GM13977 (cell line): ENCODE measurements at regions not wholly inside any gene's neighbourhood (a gene's known extent, or its start where the extent isn't known, plus 50 kb on each side); places are given as distances from the start of the nearest gene placed in this dataset.

Experiments
- DNase-seq: peaks from one replicate; pipeline ENCODE4 v3.0.0; 2012; ENCODE audit warnings: low spot score
- in situ Hi-C: fragments of 300-500 bp; cut with MboI; formaldehyde crosslinking; loops from one replicate; pipeline ENCODE4 v1.12.0; 2022; ENCODE audit warnings: low sequenced_read_pairs, low pct_unique_long_range_greater_than_20kb, mixed read lengths, inconsistent platforms; ENCODE audit not compliant: unreplicated experiment
- TF ChIP-seq, protein P1 (sequence below): IDR thresholded peaks from 2 replicates; pipeline ENCODE4 v1.5.1; 2012; ENCODE audit warnings: mild to moderate bottlenecking, control low read depth; ENCODE audit not compliant: insufficient read depth; ENCODE audit errors: extremely low read depth, missing control alignments

DNA sequence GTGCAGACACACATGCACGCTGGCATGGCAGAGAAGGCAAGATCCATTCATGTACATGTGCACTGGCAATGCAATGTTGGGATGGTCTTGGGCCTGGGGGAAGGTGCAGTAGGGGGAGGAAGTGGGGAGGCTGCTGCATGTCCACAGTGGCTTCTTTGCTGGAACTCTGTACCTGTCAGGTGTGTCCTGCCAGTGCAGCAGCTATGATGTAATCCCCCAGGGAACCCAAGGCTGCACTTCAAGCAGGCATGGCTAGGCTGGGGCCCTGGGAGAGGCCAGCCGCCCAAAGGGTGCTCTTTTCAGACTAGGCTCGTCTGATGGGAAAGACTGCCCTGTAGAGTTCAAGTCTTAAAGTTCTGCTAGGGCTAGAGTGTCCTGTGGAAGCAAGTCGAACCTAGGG, 1304.0 kb downstream of the FAM133A start:
- DNase-seq = no peak

More for the DNA sequence above, 1304.0 kb downstream of the FAM133A start:
- TF ChIP-seq, protein P1, sequence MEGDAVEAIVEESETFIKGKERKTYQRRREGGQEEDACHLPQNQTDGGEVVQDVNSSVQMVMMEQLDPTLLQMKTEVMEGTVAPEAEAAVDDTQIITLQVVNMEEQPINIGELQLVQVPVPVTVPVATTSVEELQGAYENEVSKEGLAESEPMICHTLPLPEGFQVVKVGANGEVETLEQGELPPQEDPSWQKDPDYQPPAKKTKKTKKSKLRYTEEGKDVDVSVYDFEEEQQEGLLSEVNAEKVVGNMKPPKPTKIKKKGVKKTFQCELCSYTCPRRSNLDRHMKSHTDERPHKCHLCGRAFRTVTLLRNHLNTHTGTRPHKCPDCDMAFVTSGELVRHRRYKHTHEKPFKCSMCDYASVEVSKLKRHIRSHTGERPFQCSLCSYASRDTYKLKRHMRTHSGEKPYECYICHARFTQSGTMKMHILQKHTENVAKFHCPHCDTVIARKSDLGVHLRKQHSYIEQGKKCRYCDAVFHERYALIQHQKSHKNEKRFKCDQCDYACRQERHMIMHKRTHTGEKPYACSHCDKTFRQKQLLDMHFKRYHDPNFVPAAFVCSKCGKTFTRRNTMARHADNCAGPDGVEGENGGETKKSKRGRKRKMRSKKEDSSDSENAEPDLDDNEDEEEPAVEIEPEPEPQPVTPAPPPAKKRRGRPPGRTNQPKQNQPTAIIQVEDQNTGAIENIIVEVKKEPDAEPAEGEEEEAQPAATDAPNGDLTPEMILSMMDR = no peak
- in situ Hi-C loops = no loop called here
